ENCODE measurements at regions not wholly inside any gene's neighbourhood (a gene's known extent, or its start where the extent isn't known, plus 50 kb on each side); places are given as distances from the start of the nearest gene placed in this dataset.
A peak's percentile ranks its signal among the peaks of the same experiment; 100 is the strongest.

GRCh38 chr19:28523619-28524018 is 689.3 kb downstream of the UQCRFS1 start:
- no peak for DNase-seq

GRCh38 chr19:28522545-28522922 is 690.4 kb downstream of the UQCRFS1 start:
- DNase-seq, result no peak

GRCh38 chr19:28521614-28522544 is 691.1 kb downstream of the UQCRFS1 start:
- no peak for DNase-seq

- no peak for DNase-seq
These were observed 691.9 kb downstream of the UQCRFS1 start for GRCh38 chr19:28520998-28521568.

GRCh38 chr19:28519952-28520861 is 692.7 kb downstream of the UQCRFS1 start:
- DNase-seq, result peak; percentile 30

- DNase-seq, result no peak
These were observed 693.7 kb downstream of the UQCRFS1 start for GRCh38 chr19:28519218-28519779.

GRCh38 chr19:28516415-28516872 is 696.5 kb downstream of the UQCRFS1 start:
- no peak for DNase-seq

- DNase-seq, result no peak
These were observed 698.8 kb downstream of the UQCRFS1 start for GRCh38 chr19:28514166-28514565.

- no peak for DNase-seq
These were observed 701.3 kb downstream of the UQCRFS1 start for GRCh38 chr19:28511655-28512054.

GRCh38 chr19:28509079-28509895 is 703.7 kb downstream of the UQCRFS1 start:
- DNase-seq, result no peak

- DNase-seq, result no peak
These were observed 704.3 kb downstream of the UQCRFS1 start for GRCh38 chr19:28508666-28509065.

- DNase-seq, result no peak
These were observed 707.0 kb downstream of the UQCRFS1 start for GRCh38 chr19:28505933-28506332.

GRCh38 chr19:28505134-28505533 is 707.8 kb downstream of the UQCRFS1 start:
- no peak for DNase-seq

GRCh38 chr19:28504727-28505126 is 708.2 kb downstream of the UQCRFS1 start:
- DNase-seq, result no peak

GRCh38 chr19:28504139-28504538 is 708.8 kb downstream of the UQCRFS1 start:
- DNase-seq, result no peak

GRCh38 chr19:28502879-28503734 is 709.8 kb downstream of the UQCRFS1 start:
- no peak for DNase-seq

- DNase-seq, result no peak
These were observed 711.0 kb downstream of the UQCRFS1 start for GRCh38 chr19:28501976-28502375.

GRCh38 chr19:28500982-28501630 is 711.8 kb downstream of the UQCRFS1 start:
- DNase-seq, result no peak

- DNase-seq, result no peak
These were observed 712.7 kb downstream of the UQCRFS1 start for GRCh38 chr19:28500296-28500695.

GRCh38 chr19:28498404-28498976 is 714.5 kb downstream of the UQCRFS1 start:
- DNase-seq, result peak; percentile 79
